NCI-H1694 (cell line): ENCODE measurements at regions not wholly inside any gene's neighbourhood (a gene's known extent, or its start where the extent isn't known, plus 50 kb on each side); places are given as distances from the start of the nearest gene placed in this dataset.

Source experiments
- DNase-seq: peaks from one replicate; lab custom pipeline; 2025; lab: John Stamatoyannopoulos, UW

GRCh38 chr12:115506822-115507559 lies 770.5 kb downstream of the MED13L start:
- no peak for DNase-seq

DNA sequence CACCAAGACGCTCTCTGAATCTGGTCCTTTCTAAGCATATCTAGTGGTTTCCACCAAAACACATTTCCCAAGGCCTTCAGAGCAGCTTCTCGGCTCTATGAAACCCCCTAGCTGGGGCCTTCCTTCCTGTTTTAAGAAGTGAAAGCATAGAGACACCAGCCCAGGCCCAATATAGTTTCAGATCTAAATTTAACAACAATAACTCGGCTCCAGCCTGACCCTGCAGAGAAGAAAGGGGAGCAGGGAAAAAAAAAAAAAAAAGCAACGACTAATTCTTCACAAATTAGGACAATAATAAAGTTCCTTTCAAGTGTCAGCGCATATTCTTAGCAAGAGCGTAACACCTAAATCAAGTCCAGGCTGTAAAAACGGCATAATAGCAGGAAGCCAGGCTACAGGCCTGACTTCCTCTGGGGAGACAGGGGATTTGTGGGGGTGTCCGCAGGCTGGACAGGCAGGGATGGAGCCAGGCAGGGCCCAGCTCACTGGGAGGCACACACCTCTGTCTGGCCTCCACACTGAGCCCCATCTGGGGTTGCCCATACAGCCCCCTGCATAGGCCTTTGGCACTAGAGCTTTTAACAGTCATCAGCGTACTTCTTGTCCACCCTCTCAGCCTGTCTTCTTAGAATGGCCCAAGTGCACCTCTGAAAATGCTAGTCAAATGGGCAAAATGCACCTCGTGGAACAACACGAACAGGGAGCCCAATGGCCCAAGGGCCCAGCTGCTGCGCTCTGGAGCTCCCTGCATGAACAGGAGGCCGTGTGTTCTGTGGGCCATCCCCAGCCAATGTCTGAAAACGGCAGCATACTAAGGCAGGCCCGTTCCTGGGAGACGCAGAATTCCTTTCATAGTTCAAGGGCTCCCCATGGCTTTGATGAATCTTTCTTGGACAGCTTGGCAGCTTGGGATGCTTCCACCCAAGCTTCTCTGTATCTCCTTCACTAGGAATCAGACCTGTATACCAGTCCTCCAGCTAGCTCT lies 772.9 kb downstream of the MED13L start:
- DNase-seq: no peak

- no peak for DNase-seq
Measured at GRCh38 chr12:115500872-115501271, 776.6 kb downstream of the MED13L start.

- DNase-seq: no peak
Measured at GRCh38 chr12:115495300-115495699, 782.2 kb downstream of the MED13L start.

- DNase-seq: no peak
Measured at GRCh38 chr12:115492553-115492952, 784.9 kb downstream of the MED13L start.

- DNase-seq: no peak
Measured at GRCh38 chr12:115491511-115492250, 785.8 kb downstream of the MED13L start.

DNA sequence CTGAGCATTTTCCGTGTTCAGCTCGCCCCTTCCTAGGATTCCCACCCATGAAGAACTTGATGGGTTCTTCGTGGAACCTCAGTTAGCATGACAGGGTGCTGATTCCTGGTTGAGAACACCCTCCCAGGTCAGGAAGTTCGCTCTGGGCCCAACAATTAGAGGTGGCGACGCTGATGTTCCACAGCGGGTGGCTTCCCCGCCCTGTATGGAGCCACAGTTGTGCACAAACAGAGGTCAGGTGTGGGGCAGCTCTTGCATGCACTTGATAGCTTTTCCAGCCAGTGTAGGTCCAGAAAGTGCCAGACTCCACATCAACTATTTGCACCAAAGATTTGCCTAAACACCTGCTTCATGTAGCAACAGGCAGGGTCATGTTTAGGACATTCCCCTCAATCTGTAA lies 788.2 kb downstream of the MED13L start:
- no peak for DNase-seq

- DNase-seq: no peak
Measured at GRCh38 chr12:115485967-115486366, 791.5 kb downstream of the MED13L start.

DNA sequence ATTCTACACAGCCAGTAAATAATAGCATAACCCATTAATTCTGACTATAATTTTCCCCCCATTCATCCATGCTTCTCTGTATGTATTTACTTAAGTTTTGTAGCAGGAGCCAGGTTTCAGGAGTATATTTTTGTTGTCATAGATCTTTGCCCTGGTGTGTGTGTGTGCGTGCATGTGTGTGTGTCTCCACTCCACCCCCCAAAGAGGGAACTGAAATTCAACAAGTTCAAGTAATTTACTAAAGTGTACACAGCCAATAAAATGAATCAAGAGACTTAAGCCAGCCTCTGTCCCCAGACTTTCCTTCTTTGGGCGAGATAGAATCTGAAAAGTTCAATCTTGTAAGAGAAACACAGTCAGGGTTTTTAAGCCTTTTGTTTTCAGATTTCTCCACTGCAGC lies 792.0 kb downstream of the MED13L start:
- no peak for DNase-seq

GRCh38 chr12:115482943-115483342 lies 794.5 kb downstream of the MED13L start:
- DNase-seq: no peak

- DNase-seq: no peak
Measured at GRCh38 chr12:115481141-115481540, 796.4 kb downstream of the MED13L start.

DNA sequence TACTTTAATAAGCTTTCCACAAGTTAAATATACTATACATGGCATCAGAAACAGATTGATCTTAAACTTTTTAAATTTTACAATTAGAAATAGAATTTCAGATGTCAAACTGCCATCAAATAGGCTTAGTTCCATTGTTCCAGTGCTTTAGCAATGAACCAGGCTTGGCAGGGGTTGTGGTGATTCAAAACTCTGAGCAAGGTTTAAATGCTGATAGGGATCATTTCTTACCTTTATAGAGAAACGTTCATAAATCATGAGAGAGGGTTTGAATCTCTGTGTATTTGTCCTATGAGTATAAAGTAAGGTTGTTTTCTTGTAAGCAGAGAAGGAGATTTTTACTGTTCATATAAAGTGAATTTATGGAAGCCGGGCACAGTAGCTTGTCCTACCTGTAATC lies 794.5 kb upstream of the TBX3 start:
- no peak for DNase-seq

- DNase-seq: no peak
Measured at GRCh38 chr12:115474539-115475353, 790.8 kb upstream of the TBX3 start.

GRCh38 chr12:115473257-115473956 lies 789.4 kb upstream of the TBX3 start:
- DNase-seq: no peak

DNA sequence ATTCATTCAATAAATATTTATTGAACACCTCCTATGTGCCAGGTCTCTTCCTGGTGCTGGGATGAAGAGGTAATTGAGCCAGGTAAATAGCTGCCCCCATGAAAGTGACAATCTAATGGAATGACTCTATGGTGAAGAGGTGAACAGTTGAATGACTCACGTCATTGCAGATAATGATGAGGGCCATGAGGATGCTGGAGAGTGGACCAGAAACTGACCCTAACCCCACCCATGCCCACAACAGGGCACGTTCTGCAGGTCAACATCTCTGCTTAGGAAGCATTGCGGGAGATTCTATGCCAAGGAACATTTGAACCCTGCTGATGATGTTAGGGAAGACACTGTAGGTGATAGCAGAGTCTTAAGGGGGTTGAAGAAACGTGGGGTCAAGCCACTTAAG lies 788.9 kb upstream of the TBX3 start:
- no peak for DNase-seq

DNA sequence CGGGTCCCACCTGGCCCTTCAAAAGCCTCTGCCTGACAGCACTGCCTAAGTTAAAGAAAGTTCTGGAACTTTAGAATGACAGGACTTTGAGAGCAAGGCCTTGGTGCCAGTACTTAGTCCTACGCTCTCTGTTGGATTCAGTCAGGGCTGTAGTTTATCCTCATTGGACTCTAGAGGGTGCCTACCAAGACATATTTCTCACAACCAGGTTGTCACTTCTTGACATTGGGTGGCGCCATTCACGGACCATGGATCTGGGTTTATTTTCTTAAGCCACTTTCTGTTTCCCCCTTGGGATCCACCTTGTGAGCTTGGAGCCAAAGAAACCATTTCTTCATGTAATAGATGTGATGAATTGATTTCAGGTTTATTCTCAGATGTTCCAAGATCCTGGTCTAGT lies 787.0 kb upstream of the TBX3 start:
- no peak for DNase-seq

DNA sequence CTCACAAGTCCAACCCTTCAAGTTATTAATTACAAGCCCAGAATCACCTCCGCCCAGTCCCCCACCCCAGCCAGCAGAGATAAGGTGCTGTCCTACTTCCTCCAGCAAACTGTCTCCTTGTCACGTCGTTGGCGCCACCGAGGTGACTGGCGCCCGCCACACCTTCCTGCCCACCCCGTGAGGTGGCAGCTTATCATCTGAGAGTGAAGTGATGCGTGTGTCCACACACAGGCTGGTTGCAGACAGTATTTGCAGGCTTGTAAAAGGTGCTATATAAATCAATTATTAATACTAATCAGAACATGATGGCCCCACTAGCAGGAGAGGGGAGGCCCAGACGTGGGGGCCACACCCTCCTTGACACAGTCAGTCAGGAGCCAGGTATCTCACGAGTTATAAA lies 786.6 kb upstream of the TBX3 start:
- DNase-seq: no peak

GRCh38 chr12:115468087-115468510 lies 784.1 kb upstream of the TBX3 start:
- DNase-seq: no peak

DNA sequence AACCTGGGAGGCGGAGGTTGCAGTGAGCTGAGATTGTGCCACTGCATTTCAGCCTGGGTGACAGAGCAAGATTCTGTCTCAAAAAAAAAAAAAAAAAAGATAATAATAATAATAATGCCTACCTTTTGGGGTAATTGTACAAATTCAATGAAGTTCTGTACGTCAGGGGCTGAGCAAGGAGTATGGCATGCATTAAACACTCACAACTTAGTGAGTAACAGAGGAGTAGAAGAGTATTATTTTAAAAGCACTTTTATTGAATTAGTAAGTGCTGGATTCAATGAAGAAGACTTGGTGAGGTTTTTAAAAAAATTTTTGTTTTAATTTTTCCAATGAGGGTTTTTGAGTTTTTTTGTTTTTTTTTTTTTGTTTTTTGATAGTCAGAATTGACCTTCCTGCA lies 783.6 kb upstream of the TBX3 start:
- DNase-seq: no peak

DNA sequence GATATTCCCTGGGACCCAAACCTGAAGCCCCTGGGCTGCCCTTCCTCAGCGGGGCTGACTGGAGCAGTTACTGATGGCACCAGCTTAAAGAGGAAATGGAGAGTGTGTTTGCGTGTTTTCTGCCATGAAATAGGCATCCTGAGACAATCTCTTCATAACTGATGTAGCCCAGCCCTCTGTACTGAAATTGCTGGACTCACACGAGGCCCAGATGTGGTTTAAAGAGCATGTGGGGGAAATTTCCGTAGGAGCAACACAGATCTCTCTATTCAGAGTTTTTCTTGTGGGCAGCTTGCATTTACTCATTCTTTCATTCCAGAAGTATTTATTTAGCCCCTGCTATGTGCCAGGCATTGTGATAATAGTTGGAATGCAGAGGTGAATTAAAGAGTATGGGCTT lies 782.1 kb upstream of the TBX3 start:
- DNase-seq: no peak

GRCh38 chr12:115464661-115465060 lies 780.7 kb upstream of the TBX3 start:
- DNase-seq: no peak
